NB4 (cell line): ENCODE measurements at regions not wholly inside any gene's neighbourhood (a gene's known extent, or its start where the extent isn't known, plus 50 kb on each side); places are given as distances from the start of the nearest gene placed in this dataset.

Source experiments
- DNase-seq: peaks from one replicate; pipeline ENCODE4 v3.0.0; 2010; ENCODE audit warnings: low read depth
- H3K4me3 ChIP-seq: one replicate; pipeline ENCODE4 v1.5.1; 2011; ENCODE audit warnings: mild to moderate bottlenecking, low read depth, low read length, moderate library complexity
- MYC ChIP-seq: IDR thresholded peaks from 2 replicates; pipeline ENCODE4 v1.6.1; 2011; ENCODE audit warnings: low read depth, low read length
- POLR2A ChIP-seq: IDR thresholded peaks from 2 replicates; pipeline ENCODE4 v1.6.1; 2011; ENCODE audit warnings: mild to moderate bottlenecking; ENCODE audit not compliant: insufficient read length; ENCODE audit errors: extremely low read depth
- TF ChIP-seq, protein P1 (sequence below): IDR thresholded peaks from one replicate; pipeline ENCODE4 v1.5.1; 2012; ENCODE audit warnings: low read depth, low read length
- TF ChIP-seq, protein P2 (sequence below): IDR thresholded peaks from 2 replicates; pipeline ENCODE4 v1.6.1; 2011; ENCODE audit warnings: low read depth, low read length

DNA sequence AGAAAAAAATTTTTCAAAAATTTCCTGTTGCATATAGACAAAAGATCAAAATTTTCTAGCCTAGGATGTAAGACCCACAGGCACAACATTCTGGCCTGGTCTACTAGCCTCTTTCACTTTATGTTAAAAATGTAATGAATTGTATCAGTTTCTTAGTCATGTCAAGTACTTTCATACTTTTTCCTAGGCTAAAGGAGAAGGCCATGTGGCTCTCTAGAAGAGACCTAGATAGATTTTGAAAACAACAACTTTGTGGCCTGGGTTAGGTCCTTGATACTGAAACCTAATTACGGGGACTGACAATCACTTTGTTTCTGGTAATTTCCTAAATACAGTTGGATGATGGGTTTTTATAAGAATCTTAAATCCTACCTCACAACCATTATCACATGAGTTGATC is 74.8 kb upstream of the FSIP2 start:
- no peak overlapping the region for H3K4me3 ChIP-seq
- TF ChIP-seq POLR2A (no peak), MYC (no peak)
- TF ChIP-seq, protein P1, sequence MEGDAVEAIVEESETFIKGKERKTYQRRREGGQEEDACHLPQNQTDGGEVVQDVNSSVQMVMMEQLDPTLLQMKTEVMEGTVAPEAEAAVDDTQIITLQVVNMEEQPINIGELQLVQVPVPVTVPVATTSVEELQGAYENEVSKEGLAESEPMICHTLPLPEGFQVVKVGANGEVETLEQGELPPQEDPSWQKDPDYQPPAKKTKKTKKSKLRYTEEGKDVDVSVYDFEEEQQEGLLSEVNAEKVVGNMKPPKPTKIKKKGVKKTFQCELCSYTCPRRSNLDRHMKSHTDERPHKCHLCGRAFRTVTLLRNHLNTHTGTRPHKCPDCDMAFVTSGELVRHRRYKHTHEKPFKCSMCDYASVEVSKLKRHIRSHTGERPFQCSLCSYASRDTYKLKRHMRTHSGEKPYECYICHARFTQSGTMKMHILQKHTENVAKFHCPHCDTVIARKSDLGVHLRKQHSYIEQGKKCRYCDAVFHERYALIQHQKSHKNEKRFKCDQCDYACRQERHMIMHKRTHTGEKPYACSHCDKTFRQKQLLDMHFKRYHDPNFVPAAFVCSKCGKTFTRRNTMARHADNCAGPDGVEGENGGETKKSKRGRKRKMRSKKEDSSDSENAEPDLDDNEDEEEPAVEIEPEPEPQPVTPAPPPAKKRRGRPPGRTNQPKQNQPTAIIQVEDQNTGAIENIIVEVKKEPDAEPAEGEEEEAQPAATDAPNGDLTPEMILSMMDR, result no peak
- no peak for DNase-seq

DNA sequence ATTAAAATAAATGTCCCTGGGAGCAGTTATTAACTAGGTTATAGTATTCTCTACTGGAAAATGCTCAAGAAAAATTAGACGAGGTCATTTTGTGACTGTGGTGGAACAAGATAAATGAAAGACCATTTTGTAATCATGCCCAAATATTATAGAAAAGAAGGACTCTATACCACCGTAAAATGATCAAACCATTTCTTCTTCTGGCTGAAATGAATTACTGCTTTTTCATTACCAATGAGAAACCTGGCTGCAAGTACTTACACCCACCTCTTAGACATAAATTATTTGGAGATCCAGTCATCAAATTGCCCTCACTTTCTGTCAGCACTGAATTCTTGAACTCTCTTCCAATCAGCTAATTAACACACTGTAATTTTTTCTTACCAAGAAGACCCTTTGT is 74.2 kb upstream of the FSIP2 start:
- no peak for DNase-seq
- H3K4me3 ChIP-seq, result no peak overlapping the region
- TF ChIP-seq MYC (no peak), POLR2A (no peak)
- TF ChIP-seq, protein P1, result no peak
- TF ChIP-seq, protein P2, sequence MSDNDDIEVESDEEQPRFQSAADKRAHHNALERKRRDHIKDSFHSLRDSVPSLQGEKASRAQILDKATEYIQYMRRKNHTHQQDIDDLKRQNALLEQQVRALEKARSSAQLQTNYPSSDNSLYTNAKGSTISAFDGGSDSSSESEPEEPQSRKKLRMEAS, result no peak

DNA sequence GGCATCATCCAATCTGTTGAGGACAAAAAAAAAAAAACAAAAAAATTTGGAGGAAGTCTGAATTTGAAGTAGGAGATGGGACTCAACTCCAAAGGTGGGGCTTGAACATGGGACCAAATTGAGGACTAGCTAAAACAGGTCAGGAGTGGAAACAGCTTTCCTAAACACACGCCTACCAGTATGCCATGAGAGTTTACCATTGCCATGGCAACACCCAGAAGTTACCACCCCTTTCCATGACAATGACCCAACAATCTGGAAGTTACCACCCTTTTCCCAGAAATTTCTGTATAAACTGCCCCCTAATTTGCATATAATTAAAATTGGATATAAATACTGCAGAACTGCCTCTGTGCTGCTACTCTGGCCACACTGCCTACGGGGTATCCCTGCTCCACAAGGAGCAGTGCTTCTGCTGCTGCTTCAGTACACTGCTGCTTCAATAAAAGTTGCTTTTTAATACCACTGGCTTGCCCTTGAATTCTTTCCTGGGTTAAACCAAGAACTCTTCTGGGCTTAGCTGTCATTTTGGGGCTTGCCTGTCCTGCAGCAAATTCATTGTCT is 73.3 kb upstream of the FSIP2 start:
- no peak overlapping the region for H3K4me3 ChIP-seq
- TF ChIP-seq, protein P2, result no peak
- TF ChIP-seq, protein P1, result no peak
- no peak for DNase-seq

DNA sequence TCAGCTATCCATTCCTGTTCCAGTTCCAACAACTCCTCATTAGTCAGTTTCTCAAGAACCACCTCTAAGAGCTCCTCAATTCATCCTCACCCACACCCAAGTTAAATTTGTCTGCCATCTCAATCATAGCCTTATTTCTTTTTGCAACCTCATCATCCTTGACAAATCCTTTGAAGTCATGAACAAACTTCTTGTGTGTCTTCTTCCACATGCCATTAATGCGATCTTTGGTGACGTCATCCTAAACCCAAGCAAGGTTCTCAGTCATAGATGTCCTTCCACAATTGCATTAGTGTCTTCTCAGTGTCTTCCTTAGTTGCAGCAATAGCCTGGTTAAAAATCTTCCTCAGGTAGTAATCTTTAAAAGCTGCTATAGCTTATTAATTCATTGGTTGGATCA is 71.2 kb upstream of the FSIP2 start:
- TF ChIP-seq POLR2A, result no peak
- TF ChIP-seq MYC, result no peak
- TF ChIP-seq, protein P1, result no peak
- TF ChIP-seq, protein P2, result no peak
- DNase-seq, result no peak
- H3K4me3 ChIP-seq, result no peak overlapping the region

DNA sequence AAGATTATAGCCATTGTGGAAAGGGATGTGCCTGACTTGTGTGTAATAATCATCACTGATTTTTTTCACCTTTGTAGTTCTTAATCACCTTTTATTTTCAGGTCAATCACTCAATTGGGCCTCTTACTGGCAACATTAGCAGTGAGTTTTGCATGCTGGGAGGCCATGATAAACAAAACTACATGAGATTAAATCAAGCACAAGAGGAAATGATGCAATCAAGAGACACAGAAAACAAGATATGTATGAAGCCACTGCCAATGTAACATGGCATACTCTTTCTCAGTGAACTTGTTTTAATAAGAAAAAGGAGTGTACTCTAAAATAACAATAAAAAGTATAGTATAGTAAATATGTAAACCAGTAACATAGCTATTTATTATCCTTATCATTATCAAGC is 69.9 kb upstream of the FSIP2 start:
- no peak for TF ChIP-seq MYC
- TF ChIP-seq, protein P2, result no peak
- no peak for TF ChIP-seq POLR2A
- TF ChIP-seq, protein P1, result no peak
- DNase-seq, result no peak
- no peak overlapping the region for H3K4me3 ChIP-seq

DNA sequence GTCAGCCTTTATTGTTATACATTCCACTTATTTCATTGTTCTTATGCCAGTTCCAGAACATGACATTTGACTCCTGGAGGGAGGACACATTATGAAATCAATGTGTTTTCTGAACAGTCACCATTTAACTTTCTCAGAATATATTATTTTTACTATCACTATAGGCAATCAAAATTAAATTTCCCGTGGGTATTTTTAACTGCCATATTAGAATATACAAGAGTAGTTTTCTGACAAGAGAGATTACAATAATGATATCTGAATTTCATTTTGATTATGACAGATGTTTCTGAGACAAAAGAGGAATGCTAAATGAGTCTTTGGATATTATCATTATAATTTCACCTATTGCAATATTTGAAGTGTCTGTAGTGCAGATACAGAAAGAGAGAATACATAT is 64.4 kb upstream of the FSIP2 start:
- TF ChIP-seq MYC (no peak), POLR2A (no peak)
- TF ChIP-seq, protein P2, result no peak
- TF ChIP-seq, protein P1, result no peak
- no peak for DNase-seq
- no peak overlapping the region for H3K4me3 ChIP-seq
